Natural killer cell (primary cell): ENCODE measurements at regions not wholly inside any gene's neighbourhood (a gene's known extent, or its start where the extent isn't known, plus 50 kb on each side); places are given as distances from the start of the nearest gene placed in this dataset.

ENCODE experiments used
- ATAC-seq, 3 donors: fragments of 150-1000 bp in 2 of 3; fragments of 200-7000 bp in 1 of 3; cut with Tn5 transposase; 1 replicate in 1 of 3; 2 replicates in 2 of 3; pipeline ENCODE4 v1.10.0; 2021; ENCODE audit warnings: mild to moderate bottlenecking in 2 of 3, moderate library complexity in 2 of 3
- DNase-seq, 2 donors: peaks; one replicate each; pipeline versions ENCODE4 v3.0.0 to v3.0.0-alpha.2; 2013 to 2021; ENCODE audit warnings: mixed read lengths in 1 of 2
- H3K27ac ChIP-seq: one replicate; pipeline ENCODE4 v1.5.1; 2013; ENCODE audit warnings: mild to moderate bottlenecking, low read length
- H3K27me3 ChIP-seq: one replicate; pipeline ENCODE4 v1.6.1; 2013; ENCODE audit warnings: low read length; ENCODE audit not compliant: control insufficient read depth, insufficient read depth
- H3K36me3 ChIP-seq: one replicate; pipeline ENCODE4 v1.6.1; 2013; ENCODE audit warnings: low read length; ENCODE audit not compliant: control insufficient read depth, insufficient read depth
- H3K4me1 ChIP-seq: one replicate; pipeline ENCODE4 v1.6.1; 2013; ENCODE audit warnings: low read length; ENCODE audit not compliant: control insufficient read depth, insufficient read depth
- H3K4me3 ChIP-seq: one replicate; pipeline ENCODE4 v1.5.1; 2013; ENCODE audit warnings: low read length
- H3K9me3 ChIP-seq: one replicate; pipeline ENCODE4 v1.6.1; 2013; ENCODE audit warnings: low read length; ENCODE audit not compliant: control insufficient read depth, insufficient read depth
- H3K27ac Mint-ChIP-seq, 2 donors: one replicate each; pipeline ENCODE4 v1.8.0; 2022; ENCODE audit warnings: mild to moderate bottlenecking in 2 of 2, mixed read lengths in 2 of 2, moderate library complexity in 1 of 2
- H3K27me3 Mint-ChIP-seq, 2 donors: one replicate each; pipeline ENCODE4 v1.8.0; 2022; ENCODE audit warnings: low read depth in 2 of 2, mixed read lengths in 2 of 2
- H3K36me3 Mint-ChIP-seq: one replicate; pipeline ENCODE4 v1.8.0; 2022; ENCODE audit warnings: mixed read lengths
- H3K4me1 Mint-ChIP-seq, 2 donors: one replicate each; pipeline ENCODE4 v1.8.0; 2022; ENCODE audit warnings: mixed read lengths in 2 of 2
- H3K4me3 Mint-ChIP-seq: one replicate; pipeline ENCODE4 v1.8.0; 2022; ENCODE audit warnings: mild to moderate bottlenecking, moderate library complexity, mixed read lengths
- H3K9me3 Mint-ChIP-seq, 2 donors: one replicate each; pipeline ENCODE4 v1.8.0; 2022; ENCODE audit warnings: mixed read lengths in 2 of 2
- CTCF ChIP-seq: fragments of 200-600 bp; IDR thresholded peaks from one replicate; pipeline ENCODE4 v1.8.0; 2022; ENCODE audit warnings: antibody characterized with exemption
- WGBS: methylation state at CpG from one replicate; pipeline ENCODE4 v1.1.7; 2013; ENCODE audit warnings: missing lambda C conversion rate; ENCODE audit not compliant: insufficient coverage; 5-methylcytosine and 5-hydroxymethylcytosine counted together
- intact Hi-C: fragments of 100-400 bp; cut with micrococcal nuclease; formaldehyde crosslinking; loops from one replicate; pipeline ENCODE4 v1.14.2; 2022

GRCh38 chr4:62414563-62414962 is 1214.4 kb downstream of the ADGRL3 start:
- no peak for ATAC-seq
- Histone ChIP-seq H3K36me3 (no peaks in the 10 kb centered on the region), H3K4me3 (no peak overlapping the region), H3K27me3 (no peaks in the 10 kb centered on the region), H3K4me1 (no peaks in the 10 kb centered on the region), H3K27ac (no peak overlapping the region), H3K9me3 (no peaks in the 10 kb centered on the region)
- H3K4me3 Mint-ChIP-seq: no peak overlapping the region
- no peak for TF ChIP-seq CTCF
- H3K36me3 Mint-ChIP-seq: no peaks in the 10 kb centered on the region
- intact Hi-C loops: no loop called here
- peaks cover 10 to 13% of the 10 kb centered on the region in 2 donors for H3K9me3 Mint-ChIP-seq
- no peak for DNase-seq
- H3K4me1 Mint-ChIP-seq: no peaks in the 10 kb centered on the region
- no peak overlapping the region for H3K27ac Mint-ChIP-seq
- no peaks in the 10 kb centered on the region for H3K27me3 Mint-ChIP-seq

GRCh38 chr4:62410371-62411003 is 1210.4 kb downstream of the ADGRL3 start:
- no peak for TF ChIP-seq CTCF
- H3K4me3 Mint-ChIP-seq: no peak overlapping the region
- no peak overlapping the region for H3K27ac Mint-ChIP-seq
- Histone ChIP-seq H3K27ac (no peak overlapping the region), H3K4me1 (no peaks in the 10 kb centered on the region), H3K4me3 (no peak overlapping the region), H3K27me3 (no peaks in the 10 kb centered on the region), H3K36me3 (no peaks in the 10 kb centered on the region), H3K9me3 (peaks cover 5% of the 10 kb centered on the region)
- H3K9me3 Mint-ChIP-seq: peaks cover 11 to 13% of the 10 kb centered on the region in 2 donors
- H3K27me3 Mint-ChIP-seq: no peaks in the 10 kb centered on the region
- 82% methylated on average over 3 of the region's 3 CpGs for WGBS
- no peaks in the 10 kb centered on the region for H3K36me3 Mint-ChIP-seq
- no peak for DNase-seq
- H3K4me1 Mint-ChIP-seq: no peaks in the 10 kb centered on the region
- ATAC-seq: no peak
- intact Hi-C loops: no loop called here

DNA sequence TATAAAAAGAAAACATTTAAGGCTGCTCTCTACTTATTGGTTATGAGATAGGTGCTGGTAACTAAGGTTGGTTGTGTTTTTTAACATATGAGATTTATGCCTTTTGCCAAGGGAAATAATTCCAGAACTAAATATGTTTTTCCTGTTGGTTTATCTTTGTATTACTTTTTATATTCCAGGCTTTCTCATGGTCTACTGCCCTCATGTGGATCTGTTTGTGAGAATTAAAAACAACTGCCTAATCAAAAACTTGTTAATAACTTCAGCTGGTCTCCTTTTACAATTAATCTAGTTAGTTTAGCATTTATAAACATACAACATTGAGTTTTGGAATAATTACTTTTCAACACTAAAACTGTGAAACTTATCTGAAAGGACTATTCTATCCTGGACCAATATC is 1208.3 kb downstream of the ADGRL3 start:
- H3K9me3 Mint-ChIP-seq: peaks cover 11 to 18% of the 10 kb centered on the region in 2 donors
- Histone ChIP-seq H3K27me3 (no peaks in the 10 kb centered on the region), H3K27ac (no peak overlapping the region), H3K36me3 (no peaks in the 10 kb centered on the region), H3K4me1 (no peaks in the 10 kb centered on the region), H3K4me3 (no peak overlapping the region), H3K9me3 (peaks cover 5% of the 10 kb centered on the region)
- no peaks in the 10 kb centered on the region for H3K27me3 Mint-ChIP-seq
- H3K36me3 Mint-ChIP-seq: no peaks in the 10 kb centered on the region
- ATAC-seq (no peak), DNase-seq (no peak)
- no peak for TF ChIP-seq CTCF
- intact Hi-C loops: no loop called here
- no peak overlapping the region for H3K27ac Mint-ChIP-seq
- no peak overlapping the region for H3K4me3 Mint-ChIP-seq
- H3K4me1 Mint-ChIP-seq: no peaks in the 10 kb centered on the region

- H3K27me3 ChIP-seq: no peaks in the 10 kb centered on the region
- no peak for TF ChIP-seq CTCF
- intact Hi-C loops: no loop called here
- no peaks in the 10 kb centered on the region for H3K4me1 ChIP-seq
- DNase-seq (no peak), ATAC-seq (no peak)
- no peaks in the 10 kb centered on the region for H3K36me3 ChIP-seq
- H3K4me3 Mint-ChIP-seq: no peak overlapping the region
- 84% methylated on average over 1 of the region's 1 CpG for WGBS
- H3K27me3 Mint-ChIP-seq: no peaks in the 10 kb centered on the region
- H3K4me1 Mint-ChIP-seq: no peaks in the 10 kb centered on the region
- no peak overlapping the region for H3K27ac Mint-ChIP-seq
- H3K4me3 ChIP-seq: no peak overlapping the region
- peaks cover 5% of the 10 kb centered on the region for H3K9me3 ChIP-seq
- no peaks in the 10 kb centered on the region for H3K36me3 Mint-ChIP-seq
- H3K27ac ChIP-seq: no peak overlapping the region
- peaks cover 11 to 18% of the 10 kb centered on the region in 2 donors for H3K9me3 Mint-ChIP-seq
Measured at GRCh38 chr4:62407534-62407933, 1207.4 kb downstream of the ADGRL3 start.
